ENCODE measurements at regions not wholly inside any gene's neighbourhood (a gene's known extent, or its start where the extent isn't known, plus 50 kb on each side); places are given as distances from the start of the nearest gene placed in this dataset.
"Not testable (repeated sequence)": the region's sequence is repeated elsewhere in the genome, so short reads cannot be mapped to it uniquely, and the experiment has no call there.

DNA sequence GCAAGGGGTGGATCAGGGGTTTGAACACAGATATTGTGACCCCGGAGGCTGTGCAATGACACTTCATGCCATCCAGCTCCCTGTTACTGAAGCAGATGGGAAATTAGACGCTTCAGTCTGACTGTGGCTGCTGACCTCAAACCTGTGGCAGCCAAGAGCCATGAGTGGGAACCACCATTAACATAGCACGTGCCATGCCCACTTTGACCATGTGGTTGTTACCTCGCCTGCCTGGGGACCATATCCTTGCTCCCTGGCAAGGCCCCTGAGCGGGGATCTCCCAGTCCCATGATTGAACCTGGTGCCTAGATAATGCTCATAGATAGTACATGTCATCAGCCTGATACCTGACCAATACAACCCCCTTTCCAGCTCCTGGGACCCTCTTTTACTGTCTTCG is 68.9 kb downstream of the CYP26B1 start:
- Histone ChIP-seq H3K4me3 (no peak overlapping the region), H3K27me3 (no peaks in the 10 kb centered on the region), H3K36me3 (no peaks in the 10 kb centered on the region), H3K27ac (no peak overlapping the region), H3K9me3 (no peaks in the 10 kb centered on the region), H3K4me1 (no peaks in the 10 kb centered on the region)
- 91% methylated on average over 6 of the region's 6 CpGs for WGBS
- TF ChIP-seq, protein P1, sequence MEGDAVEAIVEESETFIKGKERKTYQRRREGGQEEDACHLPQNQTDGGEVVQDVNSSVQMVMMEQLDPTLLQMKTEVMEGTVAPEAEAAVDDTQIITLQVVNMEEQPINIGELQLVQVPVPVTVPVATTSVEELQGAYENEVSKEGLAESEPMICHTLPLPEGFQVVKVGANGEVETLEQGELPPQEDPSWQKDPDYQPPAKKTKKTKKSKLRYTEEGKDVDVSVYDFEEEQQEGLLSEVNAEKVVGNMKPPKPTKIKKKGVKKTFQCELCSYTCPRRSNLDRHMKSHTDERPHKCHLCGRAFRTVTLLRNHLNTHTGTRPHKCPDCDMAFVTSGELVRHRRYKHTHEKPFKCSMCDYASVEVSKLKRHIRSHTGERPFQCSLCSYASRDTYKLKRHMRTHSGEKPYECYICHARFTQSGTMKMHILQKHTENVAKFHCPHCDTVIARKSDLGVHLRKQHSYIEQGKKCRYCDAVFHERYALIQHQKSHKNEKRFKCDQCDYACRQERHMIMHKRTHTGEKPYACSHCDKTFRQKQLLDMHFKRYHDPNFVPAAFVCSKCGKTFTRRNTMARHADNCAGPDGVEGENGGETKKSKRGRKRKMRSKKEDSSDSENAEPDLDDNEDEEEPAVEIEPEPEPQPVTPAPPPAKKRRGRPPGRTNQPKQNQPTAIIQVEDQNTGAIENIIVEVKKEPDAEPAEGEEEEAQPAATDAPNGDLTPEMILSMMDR (IDR thresholded peaks at IDR 0.05) = no peak
- no peak for TF ChIP-seq POLR2A (IDR thresholded peaks at IDR 0.05)
- TF ChIP-seq EP300 (IDR thresholded peaks at IDR 0.05) = no peak
- no peak for TF ChIP-seq POLR2AphosphoS5 (IDR thresholded peaks at IDR 0.05)
- no peak for DNase-seq (ENCODE audit: low spot score in 2 of 2)

DNA sequence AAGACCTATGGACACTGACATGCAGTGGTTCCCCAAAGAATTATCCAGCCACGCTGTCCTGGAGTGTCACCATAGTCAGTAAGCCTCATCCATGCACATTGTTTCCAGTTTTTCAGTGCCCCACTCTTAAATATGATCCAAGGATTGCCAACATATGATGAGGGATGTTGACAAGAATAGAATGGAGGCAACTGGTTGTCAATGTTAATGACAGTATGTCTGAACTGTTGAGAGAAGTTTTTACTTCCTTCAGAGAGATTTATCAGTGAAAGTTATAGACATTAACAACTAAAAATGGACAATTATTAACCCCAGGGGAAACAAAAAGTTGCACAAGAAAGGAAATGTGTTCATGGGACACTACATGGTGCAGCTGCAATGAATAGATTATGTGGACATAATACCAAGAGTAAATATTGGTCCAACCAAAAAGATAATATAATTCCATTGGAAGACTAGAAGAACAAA is 69.9 kb downstream of the CYP26B1 start:
- H3K4me1 ChIP-seq = no peaks in the 10 kb centered on the region
- no peaks in the 10 kb centered on the region for H3K36me3 ChIP-seq
- 86% methylated on average over 1 of the region's 1 CpG for WGBS
- no peak overlapping the region for H3K27ac ChIP-seq
- H3K9me3 ChIP-seq = peaks cover 6% of the 10 kb centered on the region
- no peaks in the 10 kb centered on the region for H3K27me3 ChIP-seq
- DNase-seq (ENCODE audit: low spot score in 2 of 2) = no peak
- no peak for TF ChIP-seq EP300 (IDR thresholded peaks at IDR 0.05)
- no peak for TF ChIP-seq POLR2AphosphoS5 (IDR thresholded peaks at IDR 0.05)
- no peak for TF ChIP-seq POLR2A (IDR thresholded peaks at IDR 0.05)
- TF ChIP-seq, protein P1 (IDR thresholded peaks at IDR 0.05) = no peak
- no peak overlapping the region for H3K4me3 ChIP-seq

DNA sequence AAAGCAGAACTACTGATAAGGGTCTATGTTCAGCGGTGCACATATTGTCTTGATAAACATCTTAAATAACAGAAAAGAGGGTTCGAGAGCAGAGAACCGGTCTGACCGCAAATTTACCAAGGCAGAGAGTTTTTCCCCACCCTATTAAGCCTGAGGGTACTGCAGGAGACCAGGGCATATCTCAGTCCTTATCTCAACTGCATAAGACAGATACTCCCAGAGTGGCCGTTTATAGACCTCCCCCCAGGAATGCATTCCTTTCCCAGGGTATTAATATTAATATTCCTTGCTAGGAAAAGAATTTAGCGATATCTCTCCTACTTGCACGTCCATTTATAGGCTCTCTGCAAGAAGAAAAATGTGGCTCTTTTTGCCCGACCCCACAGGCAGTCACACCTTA is 74.3 kb downstream of the CYP26B1 start:
- not testable (repeated sequence) for H3K36me3 ChIP-seq; H3K9me3 ChIP-seq; H3K27ac ChIP-seq; H3K4me1 ChIP-seq; H3K4me3 ChIP-seq; H3K27me3 ChIP-seq; DNase-seq (ENCODE audit: low spot score in 2 of 2)
- WGBS = 82% methylated on average over 8 of the region's 8 CpGs

DNA sequence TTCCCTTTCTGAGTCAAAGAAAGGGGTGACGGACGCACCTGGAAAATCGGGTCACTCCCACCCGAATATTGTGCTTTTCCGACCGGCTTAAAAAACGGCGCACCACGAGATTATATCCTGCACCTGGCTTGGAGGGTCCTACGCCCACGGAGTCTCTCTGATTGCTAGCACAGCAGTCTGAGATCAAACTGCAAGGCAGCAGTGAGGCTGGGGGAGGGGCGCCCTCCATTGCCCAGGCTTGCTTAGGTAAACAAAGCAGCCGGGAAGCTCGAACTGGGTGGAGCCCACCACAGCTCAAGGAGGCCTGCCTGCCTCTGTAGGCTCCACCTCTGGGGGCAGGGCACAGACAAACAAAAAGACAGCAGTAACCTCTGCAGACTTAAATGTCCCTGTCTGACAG is 83.5 kb downstream of the CYP26B1 start:
- WGBS = no CpG with 5 or more reads among the region's 14 CpGs

DNA sequence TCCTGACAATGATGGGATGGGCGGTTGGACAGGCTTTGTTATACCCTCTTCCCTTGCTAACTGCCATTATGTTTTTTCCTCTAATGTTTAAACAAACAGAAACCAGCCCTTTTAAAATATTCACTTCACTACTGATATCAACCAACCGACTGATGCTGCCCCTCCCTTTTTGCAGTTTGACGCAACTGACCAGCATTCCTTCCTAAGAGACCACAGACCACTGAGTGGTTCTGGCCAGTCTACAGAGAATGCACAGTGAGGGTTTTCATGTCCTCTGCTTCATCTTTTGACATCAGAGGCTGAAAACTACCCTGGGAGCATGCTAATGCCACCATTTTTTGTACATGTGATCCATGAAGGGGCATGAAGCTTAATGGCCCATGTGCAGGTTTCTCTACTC is 85.3 kb downstream of the CYP26B1 start:
- Histone ChIP-seq H3K9me3 (no peaks in the 10 kb centered on the region), H3K4me1 (no peaks in the 10 kb centered on the region), H3K36me3 (no peaks in the 10 kb centered on the region), H3K27ac (no peak overlapping the region), H3K4me3 (no peak overlapping the region), H3K27me3 (no peaks in the 10 kb centered on the region)
- 94% methylated on average over 3 of the region's 3 CpGs for WGBS
- no peak for DNase-seq (ENCODE audit: low spot score in 2 of 2)
- no peak for TF ChIP-seq POLR2AphosphoS5 (IDR thresholded peaks at IDR 0.05)
- TF ChIP-seq POLR2A (IDR thresholded peaks at IDR 0.05) = no peak
- TF ChIP-seq EP300 (IDR thresholded peaks at IDR 0.05) = no peak
- TF ChIP-seq, protein P1 (IDR thresholded peaks at IDR 0.05) = no peak

More for the DNA sequence above, 83.5 kb downstream of the CYP26B1 start:
- not testable (repeated sequence) for H3K4me1 ChIP-seq; H3K36me3 ChIP-seq; DNase-seq (ENCODE audit: low spot score in 2 of 2); H3K27ac ChIP-seq; H3K9me3 ChIP-seq; H3K4me3 ChIP-seq; H3K27me3 ChIP-seq

DNA sequence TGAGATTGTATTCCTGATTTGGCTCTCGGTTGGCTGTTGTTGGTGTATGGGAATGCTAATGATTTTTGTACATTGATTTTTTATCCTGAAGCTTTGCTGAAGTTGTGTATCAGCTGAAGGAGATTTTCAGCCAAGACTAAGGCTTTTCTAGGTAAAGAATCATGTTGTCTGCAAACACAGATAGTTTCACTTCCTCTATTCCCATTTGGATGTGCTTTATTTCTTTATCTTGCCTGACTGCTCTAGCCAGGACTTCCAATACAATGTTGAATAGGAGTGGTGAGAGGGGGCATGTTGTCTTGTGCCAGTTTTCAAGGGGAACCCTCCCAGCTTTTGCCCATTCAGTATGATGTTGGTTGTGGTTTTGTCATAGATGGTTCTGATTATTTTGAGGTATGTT is 90.4 kb downstream of the CYP26B1 start:
- H3K27ac ChIP-seq = no peak overlapping the region
- no peaks in the 10 kb centered on the region for H3K27me3 ChIP-seq
- no peaks in the 10 kb centered on the region for H3K4me1 ChIP-seq
- DNase-seq (ENCODE audit: low spot score in 2 of 2) = no peak
- H3K4me3 ChIP-seq = no peak overlapping the region
- no peaks in the 10 kb centered on the region for H3K9me3 ChIP-seq
- WGBS = 89% methylated on average over 1 of the region's 1 CpG
- TF ChIP-seq, protein P1 (IDR thresholded peaks at IDR 0.05) = no peak
- TF ChIP-seq POLR2A (IDR thresholded peaks at IDR 0.05) (no peak), EP300 (IDR thresholded peaks at IDR 0.05) (no peak), POLR2AphosphoS5 (IDR thresholded peaks at IDR 0.05) (no peak)
- H3K36me3 ChIP-seq = no peaks in the 10 kb centered on the region
